ENCODE measurements at regions not wholly inside any gene's neighbourhood (a gene's known extent, or its start where the extent isn't known, plus 50 kb on each side); places are given as distances from the start of the nearest gene placed in this dataset.

GRCh38 chr5:124480964-124481363, 265.5 kb downstream of the ZNF608 start:
- FAIRE-seq (no peak), DNase-seq (ENCODE audit: low spot score in 2 of 2) (no peak)

DNA sequence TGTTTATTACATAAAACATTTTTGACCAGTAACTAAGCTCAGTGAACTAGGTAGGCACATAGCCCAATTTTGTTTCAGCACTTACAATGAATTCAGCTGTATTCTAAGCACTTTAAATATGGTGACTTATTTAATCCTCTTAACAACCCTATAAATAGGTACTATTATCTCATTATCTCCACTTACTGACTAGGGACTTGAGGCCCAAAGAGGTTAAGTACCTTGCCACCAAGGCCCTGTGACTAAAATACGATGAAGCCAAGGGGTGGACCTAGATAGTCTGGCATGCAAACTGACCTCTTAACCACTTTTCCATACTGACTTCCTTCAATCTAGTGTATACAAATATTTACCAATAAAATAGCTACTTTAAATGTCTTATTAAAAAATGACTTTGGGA, 266.4 kb downstream of the ZNF608 start:
- FAIRE-seq (no peak), DNase-seq (ENCODE audit: low spot score in 2 of 2) (no peak)

GRCh38 chr5:124478264-124478663, 268.2 kb downstream of the ZNF608 start:
- FAIRE-seq (no peak), DNase-seq (ENCODE audit: low spot score in 2 of 2) (no peak)

- FAIRE-seq = peak; percentile 30
- peak in 1 of 2 donors; percentile 8 for DNase-seq (ENCODE audit: low spot score in 2 of 2)
Measured at GRCh38 chr5:124477577-124477976, 268.9 kb downstream of the ZNF608 start.

GRCh38 chr5:124477062-124477461, 269.4 kb downstream of the ZNF608 start:
- FAIRE-seq (no peak), DNase-seq (ENCODE audit: low spot score in 2 of 2) (no peak)

GRCh38 chr5:124474528-124475215, 271.8 kb downstream of the ZNF608 start:
- no peak for DNase-seq (ENCODE audit: low spot score in 2 of 2)
- FAIRE-seq = no peak

DNA sequence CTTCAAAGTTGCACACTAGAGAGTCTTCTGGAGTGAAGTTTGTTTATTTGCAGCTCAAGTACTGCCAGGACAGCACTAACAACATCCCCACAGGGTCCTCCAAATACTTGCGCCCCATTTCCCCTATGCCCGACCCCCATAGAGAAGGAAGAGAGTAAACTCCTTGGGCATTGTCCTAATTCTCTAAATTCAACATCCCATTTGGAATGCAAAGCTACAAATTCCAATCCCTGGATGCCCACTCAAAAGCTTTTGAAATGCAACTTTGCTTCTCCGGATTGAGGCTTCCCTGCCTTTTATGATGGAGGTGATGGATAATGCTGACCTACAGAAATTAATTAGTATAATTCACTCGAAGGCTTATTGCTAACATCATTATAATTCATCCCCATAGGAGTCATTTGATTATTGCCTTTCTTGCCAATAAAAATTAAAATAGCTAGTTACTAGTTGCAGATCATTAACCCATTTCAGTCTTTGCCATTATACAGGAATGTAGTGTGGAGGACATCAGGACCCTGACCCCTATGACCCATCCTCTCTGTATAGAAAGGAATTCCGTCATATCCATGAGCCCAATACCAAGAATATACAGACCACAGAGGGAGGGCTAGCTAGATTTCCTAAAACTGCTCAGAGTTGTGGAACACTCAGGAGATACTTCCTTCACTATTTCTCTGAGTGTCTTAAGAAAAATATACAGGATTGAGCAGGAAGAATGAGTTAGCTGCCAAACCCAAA, 277.6 kb downstream of the ZNF608 start:
- FAIRE-seq = no peak
- DNase-seq (ENCODE audit: low spot score in 2 of 2) = no peak

GRCh38 chr5:124467745-124468144, 278.7 kb downstream of the ZNF608 start:
- FAIRE-seq = no peak
- DNase-seq (ENCODE audit: low spot score in 2 of 2) = no peak

GRCh38 chr5:124466011-124466410, 280.4 kb downstream of the ZNF608 start:
- DNase-seq (ENCODE audit: low spot score in 2 of 2) (no peak), FAIRE-seq (no peak)

- DNase-seq (ENCODE audit: low spot score in 2 of 2) (no peak), FAIRE-seq (no peak)
Measured at GRCh38 chr5:124463851-124464250, 282.6 kb downstream of the ZNF608 start.

GRCh38 chr5:124462751-124463150, 283.7 kb downstream of the ZNF608 start:
- no peak for FAIRE-seq
- no peak for DNase-seq (ENCODE audit: low spot score in 2 of 2)

- DNase-seq (ENCODE audit: low spot score in 2 of 2) = no peak
Measured at GRCh38 chr5:124461941-124462340, 284.5 kb downstream of the ZNF608 start.

GRCh38 chr5:124461157-124461556, 285.3 kb downstream of the ZNF608 start:
- FAIRE-seq (no peak), DNase-seq (ENCODE audit: low spot score in 2 of 2) (no peak)

More at GRCh38 chr5:124461941-124462340, 284.5 kb downstream of the ZNF608 start:
- no peak for FAIRE-seq

GRCh38 chr5:124460642-124461041, 285.8 kb downstream of the ZNF608 start:
- FAIRE-seq = no peak

GRCh38 chr5:124459984-124460383, 286.5 kb downstream of the ZNF608 start:
- FAIRE-seq = no peak
- DNase-seq (ENCODE audit: low spot score in 2 of 2) = no peak

More at GRCh38 chr5:124460642-124461041, 285.8 kb downstream of the ZNF608 start:
- DNase-seq (ENCODE audit: low spot score in 2 of 2) = no peak

GRCh38 chr5:124457901-124458300, 288.5 kb downstream of the ZNF608 start:
- FAIRE-seq (no peak), DNase-seq (ENCODE audit: low spot score in 2 of 2) (no peak)

DNA sequence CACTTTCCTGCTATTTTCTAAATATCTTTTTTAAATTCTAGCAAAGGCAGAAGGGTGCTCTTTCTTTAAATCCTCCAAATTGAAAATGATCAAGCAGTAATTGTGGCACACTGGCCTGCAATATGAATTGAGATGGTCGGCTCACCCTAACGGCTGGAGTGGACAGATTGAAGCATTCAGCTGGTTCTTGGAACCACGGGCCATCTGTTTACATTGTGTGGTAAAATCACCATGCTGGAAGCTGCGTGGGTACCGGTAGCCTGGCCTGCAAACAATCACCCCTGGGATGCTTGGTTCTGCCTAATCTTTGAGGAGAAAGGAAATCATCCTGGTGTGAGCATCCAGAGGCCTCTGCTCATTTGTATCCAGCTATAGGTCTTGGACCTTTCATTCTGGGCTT, 289.3 kb downstream of the ZNF608 start:
- no peak for FAIRE-seq
- no peak for DNase-seq (ENCODE audit: low spot score in 2 of 2)

GRCh38 chr5:124456249-124456648, 290.2 kb downstream of the ZNF608 start:
- FAIRE-seq = no peak
- no peak for DNase-seq (ENCODE audit: low spot score in 2 of 2)

DNA sequence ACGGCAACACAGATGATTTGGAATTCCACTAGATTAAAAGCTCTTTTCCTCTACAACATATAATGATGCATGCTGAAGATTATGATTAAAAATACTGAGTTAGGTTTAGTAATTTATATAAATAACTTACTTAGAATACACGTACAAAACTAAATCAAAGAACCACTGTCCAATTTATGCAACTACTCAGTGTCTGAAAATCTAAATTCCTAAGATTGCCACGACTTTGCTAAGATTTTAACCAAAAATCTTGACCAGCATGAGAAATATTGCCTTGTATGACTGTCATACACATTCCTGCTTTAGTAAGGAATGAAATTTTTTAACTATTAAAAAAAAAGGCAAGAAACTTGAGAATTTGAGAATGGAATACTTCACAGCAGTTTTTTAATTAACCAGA, 292.4 kb downstream of the ZNF608 start:
- FAIRE-seq (no peak), DNase-seq (ENCODE audit: low spot score in 2 of 2) (no peak)

DNA sequence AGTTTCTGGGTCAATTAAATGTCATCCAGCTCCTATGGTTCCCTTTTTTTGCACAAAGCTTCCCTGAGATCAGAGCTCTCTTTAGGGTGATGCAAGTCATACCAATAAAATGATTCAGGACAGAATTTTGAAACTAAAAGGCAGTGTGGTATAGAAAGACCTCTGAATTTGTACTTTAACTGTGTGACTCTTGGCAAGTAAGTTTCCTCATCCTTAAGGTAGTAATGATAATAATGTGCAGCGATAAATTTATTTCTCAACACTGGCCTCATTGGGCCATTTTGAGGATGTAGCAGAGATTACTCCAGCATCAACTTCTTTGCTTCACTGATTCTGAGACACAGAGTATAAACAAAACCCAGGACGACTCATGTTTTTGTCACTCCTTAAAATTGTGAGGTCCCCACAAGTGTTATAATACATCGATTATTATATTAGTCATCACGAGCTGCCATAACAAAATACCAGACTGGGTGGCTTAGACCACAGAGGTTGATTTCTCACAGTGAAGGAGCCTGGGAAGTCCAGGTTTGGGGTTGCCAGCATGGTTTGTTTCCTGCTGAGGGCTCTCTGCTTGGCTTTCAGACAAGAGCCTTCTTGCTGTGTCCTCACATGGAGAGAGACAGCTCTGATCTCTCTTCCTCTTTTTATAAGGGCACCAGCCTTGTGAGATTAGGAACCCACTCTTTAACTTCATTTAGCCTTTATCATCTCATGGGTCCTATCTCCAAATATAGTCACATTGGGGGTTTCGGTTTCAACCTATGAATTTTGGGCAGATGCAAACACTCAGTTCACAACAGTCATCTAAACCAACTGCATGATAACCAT, 293.0 kb downstream of the ZNF608 start:
- no peak for DNase-seq (ENCODE audit: low spot score in 2 of 2)
- FAIRE-seq = no peak

GRCh38 chr5:124452412-124452811, 294.0 kb downstream of the ZNF608 start:
- FAIRE-seq (no peak), DNase-seq (ENCODE audit: low spot score in 2 of 2) (no peak)

Measured in frontal cortex (tissue), 3 donors.